Duodenal mucosa (tissue), 2 donors: ENCODE measurements at regions not wholly inside any gene's neighbourhood (a gene's known extent, or its start where the extent isn't known, plus 50 kb on each side); places are given as distances from the start of the nearest gene placed in this dataset.

Experiments
- H3K27ac ChIP-seq: one replicate; pipeline ENCODE4 v1.7.0; 2013; ENCODE audit warnings: low read depth, low read length
- H3K27me3 ChIP-seq, 2 donors: one replicate each; pipeline ENCODE4 v1.7.0; 2013; ENCODE audit warnings: low read length in 2 of 2, control low read depth in 1 of 2; ENCODE audit not compliant: insufficient read depth in 2 of 2, control insufficient read depth in 1 of 2
- H3K36me3 ChIP-seq, 2 donors: one replicate each; pipeline ENCODE4 v1.7.0; 2013; ENCODE audit warnings: low read length in 2 of 2, control low read depth in 1 of 2; ENCODE audit not compliant: insufficient read depth in 2 of 2, control insufficient read depth in 1 of 2
- H3K4me1 ChIP-seq, 2 donors: one replicate each; pipeline ENCODE4 v1.7.0; 2013; ENCODE audit warnings: low read length in 2 of 2, control low read depth in 1 of 2; ENCODE audit not compliant: insufficient read depth in 2 of 2, control insufficient read depth in 1 of 2
- H3K4me3 ChIP-seq, 2 donors: one replicate each; pipeline ENCODE4 v1.7.0; 2013; ENCODE audit warnings: low read length in 2 of 2, low read depth in 1 of 2
- H3K9ac ChIP-seq, 2 donors: one replicate each; pipeline ENCODE4 v1.7.0; 2013; ENCODE audit warnings: low read length in 2 of 2, low read depth in 1 of 2
- H3K9me3 ChIP-seq, 2 donors: one replicate each; pipeline ENCODE4 v1.7.0; 2013; ENCODE audit warnings: low read length in 2 of 2, control low read depth in 1 of 2; ENCODE audit not compliant: control insufficient read depth in 1 of 2

DNA sequence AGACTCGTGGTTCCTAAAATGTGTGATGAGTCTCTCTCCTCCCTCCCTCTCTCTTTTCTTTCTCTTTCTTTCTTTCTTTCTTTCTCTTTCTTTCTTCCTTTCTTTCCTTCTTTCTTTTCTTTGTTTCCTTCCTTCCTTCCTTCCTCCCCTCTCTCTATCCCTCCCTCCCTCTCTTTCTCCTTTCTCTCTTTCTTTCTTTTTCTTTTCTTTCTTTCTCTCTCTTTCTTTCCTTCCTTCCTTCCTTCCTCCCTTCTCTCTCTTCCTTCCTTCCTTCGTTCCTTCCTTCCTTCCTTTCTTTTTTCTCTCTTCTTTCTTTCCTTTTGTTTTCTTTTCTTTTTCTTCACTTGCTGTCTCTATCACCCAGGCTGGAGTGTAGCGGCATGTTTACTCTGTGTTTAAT, 290.8 kb downstream of the NFKBIZ start:
- no peaks in the 10 kb centered on the region for H3K9me3 ChIP-seq
- H3K27ac ChIP-seq = no peak overlapping the region
- H3K4me3 ChIP-seq = no peak overlapping the region

DNA sequence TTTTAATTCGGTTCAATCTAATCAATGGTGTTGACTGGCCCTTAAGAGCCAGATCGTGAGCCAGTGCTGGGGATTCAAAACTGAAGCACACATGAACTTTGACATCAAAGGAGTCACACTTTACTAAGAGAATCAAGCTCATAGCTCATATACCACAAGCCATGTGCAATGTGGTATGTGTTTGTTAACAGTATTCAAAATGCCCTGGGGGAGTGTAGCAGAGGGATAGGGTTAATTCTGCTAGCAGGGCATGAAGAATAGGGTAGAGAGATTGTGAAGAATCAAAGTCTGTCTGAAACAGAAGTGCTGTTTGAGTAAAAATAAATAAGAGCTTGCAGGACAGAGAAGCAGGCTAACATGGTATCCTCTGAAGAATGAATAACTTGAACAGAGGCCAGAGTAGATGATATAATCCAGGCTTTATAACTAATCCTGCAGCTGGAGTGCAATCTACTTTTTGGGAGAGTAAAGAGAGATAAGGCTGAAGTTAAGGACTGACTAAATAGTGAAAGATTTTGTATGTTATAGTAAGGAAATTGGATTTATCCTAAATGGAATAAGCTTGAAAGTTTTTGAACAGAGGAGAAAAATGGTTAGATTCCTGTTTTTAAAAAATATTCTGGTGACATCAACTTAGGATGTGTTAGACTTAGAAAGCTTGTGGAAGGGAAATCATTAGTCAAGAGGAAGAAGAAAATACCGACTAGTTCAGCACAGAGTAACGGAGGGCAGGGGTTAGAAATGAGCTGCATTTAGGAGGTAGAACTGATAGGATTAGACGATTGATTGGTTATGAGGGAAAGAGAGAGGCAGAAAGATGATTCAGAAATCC, 292.0 kb downstream of the NFKBIZ start:
- H3K9ac ChIP-seq = no peak overlapping the region
- no peaks in the 10 kb centered on the region for H3K9me3 ChIP-seq
- H3K27me3 ChIP-seq = no peaks in the 10 kb centered on the region
- H3K27ac ChIP-seq = no peak overlapping the region
- H3K4me3 ChIP-seq = no peak overlapping the region
- no peaks in the 10 kb centered on the region for H3K4me1 ChIP-seq
- no peaks in the 10 kb centered on the region for H3K36me3 ChIP-seq

More for the DNA sequence above, 290.8 kb downstream of the NFKBIZ start:
- no peaks in the 10 kb centered on the region for H3K27me3 ChIP-seq
- no peaks in the 10 kb centered on the region for H3K36me3 ChIP-seq
- no peaks in the 10 kb centered on the region for H3K4me1 ChIP-seq
- no peak overlapping the region for H3K9ac ChIP-seq

DNA sequence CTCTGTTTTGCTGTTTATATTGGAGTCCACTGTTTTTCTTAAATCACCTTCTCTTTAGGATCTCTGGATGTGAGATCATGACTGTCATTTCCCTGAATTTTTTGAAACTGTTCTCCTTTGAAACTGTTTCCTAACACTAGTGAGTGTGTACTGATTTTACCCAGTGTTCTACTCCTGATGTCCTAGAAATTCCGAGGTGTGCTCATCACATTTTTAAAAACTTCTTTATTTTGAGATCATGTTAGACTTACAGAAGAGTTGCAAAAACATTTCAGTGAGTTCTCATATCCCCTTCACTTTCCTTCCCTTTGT, 292.6 kb downstream of the NFKBIZ start:
- Histone ChIP-seq H3K9ac (no peak overlapping the region), H3K9me3 (no peaks in the 10 kb centered on the region), H3K27ac (no peak overlapping the region), H3K27me3 (no peaks in the 10 kb centered on the region), H3K4me3 (no peak overlapping the region), H3K36me3 (no peaks in the 10 kb centered on the region), H3K4me1 (no peaks in the 10 kb centered on the region)

DNA sequence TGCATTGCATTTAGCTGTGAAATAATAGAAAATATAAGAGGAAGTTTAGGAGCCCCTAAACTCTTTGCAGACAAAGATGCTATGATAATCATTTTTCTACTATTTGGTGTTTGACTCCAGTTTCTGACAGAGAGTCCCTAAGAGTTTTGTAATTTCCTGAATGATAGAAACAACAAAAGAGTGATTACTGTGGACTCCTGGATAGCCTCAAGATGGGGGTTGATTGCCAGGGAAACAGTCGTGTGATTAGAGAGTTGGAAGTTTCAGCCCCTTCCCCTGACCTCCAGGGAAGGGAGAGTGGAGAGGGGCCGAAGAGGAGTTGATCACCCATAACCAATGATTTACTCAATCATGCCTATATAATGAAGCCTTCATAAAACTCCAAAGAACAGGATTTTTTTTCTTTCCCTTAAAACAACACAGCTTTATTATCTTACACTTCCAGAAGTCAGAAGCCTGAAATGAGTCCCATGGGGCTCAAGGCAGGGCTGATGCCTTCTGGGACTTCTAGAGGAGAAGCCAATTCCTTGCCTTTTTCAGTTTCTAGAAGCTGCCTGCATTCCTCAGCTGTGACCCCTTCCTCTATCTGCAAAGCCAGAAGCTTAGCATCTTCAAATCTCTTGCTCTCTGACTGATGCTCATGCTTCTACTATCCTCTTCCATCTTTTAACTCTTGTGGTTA, 292.3 kb upstream of the ZPLD1 start:
- no peak overlapping the region for H3K27ac ChIP-seq
- no peaks in the 10 kb centered on the region for H3K36me3 ChIP-seq
- H3K9ac ChIP-seq = no peak overlapping the region
- H3K27me3 ChIP-seq = no peaks in the 10 kb centered on the region
- no peaks in the 10 kb centered on the region for H3K9me3 ChIP-seq
- H3K4me3 ChIP-seq = no peak overlapping the region
- no peaks in the 10 kb centered on the region for H3K4me1 ChIP-seq

DNA sequence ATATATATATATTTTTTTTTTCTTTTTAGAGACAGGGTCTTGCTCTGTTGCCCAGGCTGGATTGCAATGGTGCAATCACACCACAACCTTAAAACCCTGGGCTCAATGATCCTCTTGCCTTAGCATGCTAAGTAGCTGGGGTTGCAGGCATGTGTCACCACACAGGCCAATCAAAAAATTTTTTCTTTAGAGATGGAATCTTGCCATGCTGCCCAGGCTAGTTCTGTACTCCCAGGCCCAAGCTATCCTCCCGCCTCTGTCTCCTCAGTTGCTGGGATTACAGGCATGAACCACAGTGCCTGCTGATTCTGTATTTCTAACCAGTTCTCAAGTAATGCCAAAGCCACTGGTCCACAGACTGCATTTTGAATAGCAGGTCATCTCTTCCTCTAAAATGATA, 291.3 kb upstream of the ZPLD1 start:
- Histone ChIP-seq H3K9me3 (no peaks in the 10 kb centered on the region), H3K9ac (no peak overlapping the region), H3K27me3 (no peaks in the 10 kb centered on the region), H3K4me1 (no peaks in the 10 kb centered on the region), H3K4me3 (no peak overlapping the region), H3K27ac (no peak overlapping the region), H3K36me3 (no peaks in the 10 kb centered on the region)

DNA sequence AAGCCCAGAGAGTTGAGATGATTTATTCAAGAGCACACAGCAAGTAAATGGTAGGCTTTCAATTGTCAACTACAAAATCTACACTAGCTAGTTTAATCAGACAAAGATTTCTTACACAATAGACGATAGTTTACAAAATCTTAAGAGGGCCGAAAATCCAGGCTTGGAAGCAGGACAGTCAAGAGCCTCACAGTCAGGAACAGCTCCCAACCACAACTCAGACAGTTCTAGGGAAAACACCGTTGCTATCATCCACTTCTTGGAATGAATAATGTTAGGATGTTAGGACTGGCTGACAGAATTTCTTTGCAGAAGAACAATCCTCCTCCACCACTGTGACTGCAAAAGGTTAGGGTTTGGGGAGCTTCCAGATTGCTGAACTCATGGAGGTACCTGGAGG, 290.8 kb upstream of the ZPLD1 start:
- no peaks in the 10 kb centered on the region for H3K9me3 ChIP-seq
- no peaks in the 10 kb centered on the region for H3K27me3 ChIP-seq
- no peak overlapping the region for H3K27ac ChIP-seq
- no peak overlapping the region for H3K4me3 ChIP-seq
- H3K4me1 ChIP-seq = no peaks in the 10 kb centered on the region
- no peaks in the 10 kb centered on the region for H3K36me3 ChIP-seq
- no peak overlapping the region for H3K9ac ChIP-seq

DNA sequence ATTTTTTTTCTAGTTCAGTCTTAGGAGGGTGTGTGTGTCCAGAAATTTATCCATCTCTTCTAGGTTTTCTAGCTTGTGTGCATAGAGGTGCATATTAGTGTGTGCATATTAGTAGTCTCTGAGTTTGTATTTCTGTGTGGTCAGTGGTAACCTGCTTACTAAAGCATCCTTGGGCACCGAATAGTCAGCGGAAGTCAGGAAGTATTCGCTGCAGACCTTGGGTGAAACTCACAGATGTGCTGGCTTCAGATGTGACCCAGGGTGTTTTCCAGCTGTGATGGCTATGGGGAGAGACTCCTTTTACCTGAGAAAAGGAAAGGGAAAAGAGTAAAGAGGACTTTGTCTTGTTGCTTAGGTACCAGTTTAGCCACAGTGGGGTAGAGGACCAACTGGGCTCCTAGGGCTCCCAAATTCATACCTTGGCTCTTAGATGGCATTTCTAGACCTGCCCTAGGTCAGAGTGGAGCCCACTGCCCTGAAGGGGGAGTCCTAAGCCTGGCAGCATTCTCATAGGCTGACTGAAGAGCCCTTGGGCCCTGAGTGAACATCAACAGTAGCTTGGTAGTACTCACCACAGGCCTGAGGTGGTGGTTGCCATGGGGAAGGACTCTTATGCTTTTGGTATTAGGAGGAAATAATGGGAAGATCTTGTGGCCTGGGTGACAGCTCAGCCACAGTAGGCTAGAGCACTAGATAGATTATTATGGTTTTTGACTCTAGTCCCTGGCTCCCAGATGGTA, 286.0 kb upstream of the ZPLD1 start:
- Histone ChIP-seq H3K4me1 (no peaks in the 10 kb centered on the region), H3K36me3 (peaks cover 0 to 5% of the 10 kb centered on the region in 2 donors), H3K27me3 (no peaks in the 10 kb centered on the region), H3K9ac (no peak overlapping the region), H3K4me3 (no peak overlapping the region), H3K9me3 (peaks cover 4 to 5% of the 10 kb centered on the region in 2 donors), H3K27ac (no peak overlapping the region)

DNA sequence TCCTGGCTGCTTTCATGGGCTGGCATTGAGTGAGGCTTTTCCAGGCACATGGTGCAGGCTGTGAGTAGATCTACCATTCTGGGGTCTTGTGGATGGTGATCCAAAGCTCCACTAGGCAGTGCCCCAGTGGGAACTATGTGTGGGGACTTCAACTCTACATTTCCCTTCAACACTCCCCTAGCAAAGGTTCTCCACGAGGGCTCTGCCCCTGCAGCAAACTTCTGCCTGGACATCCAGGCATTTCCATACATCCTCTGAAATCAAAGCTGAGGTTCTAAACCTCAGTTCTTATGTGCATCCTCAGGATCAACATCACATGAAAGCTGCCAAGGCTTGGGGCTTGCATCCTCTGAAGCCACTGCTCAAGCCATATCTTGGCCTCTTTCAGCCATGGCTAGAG, 282.9 kb upstream of the ZPLD1 start:
- no peak overlapping the region for H3K9ac ChIP-seq
- no peaks in the 10 kb centered on the region for H3K4me1 ChIP-seq
- no peaks in the 10 kb centered on the region for H3K27me3 ChIP-seq
- peaks cover 0 to 5% of the 10 kb centered on the region in 2 donors for H3K36me3 ChIP-seq
- H3K27ac ChIP-seq = no peak overlapping the region
- peaks cover 4 to 5% of the 10 kb centered on the region in 2 donors for H3K9me3 ChIP-seq
- H3K4me3 ChIP-seq = no peak overlapping the region

DNA sequence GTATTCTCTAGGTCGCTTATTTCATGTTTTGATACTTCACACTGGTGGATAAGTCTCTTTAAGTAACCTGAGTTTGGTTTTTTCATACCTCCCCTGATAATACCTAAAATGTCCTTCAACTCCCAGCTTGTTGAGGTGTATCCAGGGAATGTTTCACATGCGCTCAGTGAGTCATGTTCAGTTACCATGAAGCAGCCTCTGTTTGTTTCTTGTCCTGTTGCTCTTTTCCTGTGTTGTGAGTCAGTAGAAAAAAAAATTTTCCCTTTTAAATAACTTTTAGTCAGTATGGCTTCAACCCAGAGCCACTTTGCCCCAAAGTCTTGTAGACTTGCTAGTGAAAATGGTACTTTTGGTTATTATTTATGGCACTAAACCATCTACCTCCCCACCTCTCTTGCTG, 278.4 kb upstream of the ZPLD1 start:
- Histone ChIP-seq H3K4me1 (no peaks in the 10 kb centered on the region), H3K36me3 (peaks cover 0 to 5% of the 10 kb centered on the region in 2 donors), H3K27me3 (no peaks in the 10 kb centered on the region), H3K4me3 (no peak overlapping the region), H3K27ac (no peak overlapping the region), H3K9ac (no peak overlapping the region), H3K9me3 (peaks cover 4 to 5% of the 10 kb centered on the region in 2 donors)

DNA sequence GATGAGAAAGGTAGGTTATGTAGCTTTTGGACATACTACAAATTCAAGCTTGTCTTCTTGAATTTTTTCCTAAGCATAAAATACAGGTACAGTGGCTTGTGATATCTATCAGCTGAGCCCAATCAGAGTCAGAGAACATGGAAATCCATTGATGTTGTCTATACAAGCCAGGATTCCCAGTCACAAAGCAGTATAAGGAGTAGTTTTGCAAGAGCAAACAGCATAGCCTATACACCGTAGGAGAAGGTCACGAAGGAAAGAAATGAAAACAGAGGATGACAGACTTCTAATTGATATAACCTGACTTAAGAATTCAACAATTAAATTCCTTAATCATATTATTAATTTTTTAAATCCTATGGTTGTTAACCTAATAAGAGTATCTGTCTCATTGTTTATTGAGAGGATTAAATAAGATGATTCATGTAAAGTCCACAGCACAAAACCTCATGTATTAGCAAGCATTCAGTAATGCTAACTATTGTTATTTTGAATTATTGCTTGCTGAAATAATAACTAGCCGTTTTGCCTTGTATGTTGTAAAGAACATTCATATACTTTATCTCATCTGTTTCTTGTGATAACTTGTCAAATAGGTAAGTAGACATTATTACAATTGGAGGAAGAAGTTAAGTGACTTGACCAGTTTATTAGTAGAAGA, 276.6 kb upstream of the ZPLD1 start:
- H3K27me3 ChIP-seq = no peaks in the 10 kb centered on the region
- peaks cover 3 to 4% of the 10 kb centered on the region in 2 donors for H3K4me1 ChIP-seq
- no peak overlapping the region for H3K9ac ChIP-seq
- H3K27ac ChIP-seq = no peak overlapping the region
- no peaks in the 10 kb centered on the region for H3K36me3 ChIP-seq
- no peaks in the 10 kb centered on the region for H3K9me3 ChIP-seq
- H3K4me3 ChIP-seq = no peak overlapping the region
